Stimulated activated CD4-positive, alpha-beta T cell treated with anti-CD3 and anti-CD28 coated beads, Interleukin-4, amount 100 ng/mL, for 1 hour (primary cell): ENCODE measurements at regions not wholly inside any gene's neighbourhood (a gene's known extent, or its start where the extent isn't known, plus 50 kb on each side); places are given as distances from the start of the nearest gene placed in this dataset.
A peak's percentile ranks its signal among the peaks of the same experiment; 100 is the strongest.
"Not testable (repeated sequence)": the region's sequence is repeated elsewhere in the genome, so short reads cannot be mapped to it uniquely, and the experiment has no call there.

Experiments
- DNase-seq: peaks from one replicate; pipeline ENCODE4 v3.0.0-alpha.2; 2020

DNA sequence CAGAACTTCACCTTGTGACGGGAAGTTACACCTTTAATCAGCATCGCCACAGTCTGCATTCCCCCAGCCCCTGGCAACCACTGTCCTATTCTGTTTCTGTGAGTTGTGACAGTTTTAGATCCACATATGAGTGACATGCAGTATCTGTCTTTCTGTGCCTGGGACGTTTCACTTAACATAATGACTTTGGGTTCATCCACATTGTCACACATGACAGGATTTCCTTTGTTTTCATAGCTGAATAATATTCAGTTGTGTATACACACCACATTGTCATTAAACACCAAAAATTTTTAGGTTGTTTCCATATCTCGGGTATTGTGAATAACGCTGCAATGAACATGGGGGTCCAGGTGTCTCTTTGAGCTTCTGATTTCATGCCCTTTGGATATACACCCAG, 62.6 kb upstream of the BDH1 start:
- not testable (repeated sequence) for DNase-seq

DNA sequence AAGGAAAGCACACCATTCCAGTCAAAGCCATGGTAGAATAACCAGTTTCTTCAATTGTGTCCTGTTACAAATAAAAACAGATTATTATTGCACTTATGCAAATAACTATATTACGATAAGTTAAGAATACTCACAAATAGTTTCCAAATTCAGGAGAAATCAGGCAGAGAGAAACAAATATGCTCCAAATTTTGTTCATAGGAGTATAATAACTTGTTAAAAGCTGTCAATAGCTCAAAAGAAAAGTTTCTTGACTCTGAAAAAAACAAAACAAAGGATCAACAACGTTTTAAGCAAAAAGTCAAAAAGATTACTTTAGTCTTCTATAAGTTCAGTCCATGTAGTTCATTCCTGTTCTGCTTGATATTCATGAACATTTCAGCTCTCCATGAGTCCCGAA, 59.7 kb upstream of the BDH1 start:
- DNase-seq: no peak

DNA sequence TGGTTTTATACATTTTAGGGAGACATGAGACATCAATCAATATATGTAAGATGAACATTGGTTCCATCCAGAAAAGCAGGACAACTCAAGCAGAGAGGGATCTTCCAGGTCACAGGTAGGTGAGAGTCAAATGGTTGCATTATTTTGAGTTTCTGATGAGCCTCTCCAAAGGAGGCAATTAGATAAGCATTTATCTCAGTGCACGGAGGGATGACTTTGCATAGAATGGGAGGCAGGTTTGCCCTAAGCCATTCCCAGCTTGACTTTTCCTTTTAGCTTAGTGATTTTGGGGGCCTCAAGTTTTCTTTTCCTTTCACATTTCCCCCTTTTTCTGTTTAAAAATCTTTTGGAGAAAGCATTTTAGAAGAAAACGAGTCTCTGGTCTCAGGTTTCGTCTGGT, 58.4 kb upstream of the BDH1 start:
- DNase-seq: not testable (repeated sequence)

DNA sequence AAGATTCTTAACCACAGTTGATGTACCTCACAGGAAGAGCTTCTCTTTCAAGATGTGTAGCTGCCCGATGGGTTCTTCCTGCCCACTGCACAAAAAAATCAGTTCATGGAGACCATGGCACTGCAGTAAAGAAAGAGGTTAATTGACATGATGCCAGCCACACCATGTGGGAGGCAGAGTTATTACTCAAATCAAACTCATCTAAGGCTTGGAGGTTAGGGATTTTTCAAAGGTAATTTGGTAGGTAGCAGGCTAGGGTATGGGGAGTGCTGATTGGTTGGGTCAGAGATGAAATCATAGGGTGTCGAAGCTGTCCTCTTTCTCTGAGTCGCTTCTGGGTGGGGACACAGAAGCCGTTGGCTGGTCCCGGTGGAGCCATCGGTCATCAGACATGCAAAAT, 57.4 kb upstream of the BDH1 start:
- DNase-seq: peak; percentile 27

DNA sequence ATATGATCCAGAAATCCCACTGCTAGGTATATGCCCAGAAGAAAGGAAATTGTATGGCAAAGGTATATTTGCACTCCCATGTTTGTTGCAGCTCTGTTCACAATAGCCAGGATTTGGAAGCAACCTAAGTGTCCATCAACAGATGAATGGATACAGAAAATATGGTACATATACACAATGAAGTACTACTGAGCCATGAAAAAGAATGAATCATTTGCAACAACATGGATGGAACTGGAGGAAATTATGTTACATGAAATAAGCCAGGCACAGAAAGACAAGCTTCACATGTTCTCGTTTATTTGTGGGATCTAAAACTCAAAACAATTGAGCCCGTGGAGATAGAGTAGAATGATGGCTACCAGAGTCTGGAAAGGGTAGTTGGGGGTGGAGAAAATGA, 55.5 kb upstream of the BDH1 start:
- DNase-seq: no peak

DNA sequence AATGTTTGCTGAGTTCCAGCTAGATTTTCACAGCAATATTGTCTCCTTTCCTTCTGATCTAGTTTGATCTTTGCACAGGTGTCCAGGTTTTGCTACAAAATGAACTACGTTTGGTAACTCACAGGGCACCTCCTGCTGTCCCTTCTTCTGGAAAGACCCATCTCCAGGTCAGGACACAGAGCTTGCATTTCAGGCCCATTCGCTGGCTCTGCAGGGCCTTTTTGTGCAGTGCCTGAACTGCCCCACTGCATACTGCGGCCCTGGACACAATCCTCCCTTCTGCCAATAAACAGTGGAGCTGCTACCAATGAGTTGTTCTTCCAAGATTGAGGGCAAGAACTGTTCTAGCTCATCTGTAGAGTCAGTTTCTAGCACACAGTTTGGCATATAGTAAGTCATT, 50.7 kb upstream of the BDH1 start:
- no peak for DNase-seq
